H9 (cell line): ENCODE measurements at regions not wholly inside any gene's neighbourhood (a gene's known extent, or its start where the extent isn't known, plus 50 kb on each side); places are given as distances from the start of the nearest gene placed in this dataset.

Experiments
- DNase-seq: peaks from one replicate; pipeline ENCODE4 v3.0.0-alpha.2; 2017
- H2AFZ ChIP-seq: one replicate; pipeline ENCODE4 v1.6.1; 2013; ENCODE audit warnings: mild to moderate bottlenecking, low read length, control low read depth, moderate library complexity
- H2AK5ac ChIP-seq: 2 replicates; pipeline ENCODE4 v1.6.1; 2013; ENCODE audit warnings: low read length, control low read depth, mixed read lengths; ENCODE audit not compliant: insufficient read length
- H2BK120ac ChIP-seq: one replicate; pipeline ENCODE4 v1.6.1; 2013; ENCODE audit warnings: low read depth, mild to moderate bottlenecking, low read length, control low read depth, inconsistent platforms; ENCODE audit not compliant: poor library complexity, severe bottlenecking
- H2BK12ac ChIP-seq: 2 replicates; pipeline ENCODE4 v1.6.1; 2013; ENCODE audit warnings: low read length, control low read depth, mixed read lengths, low read depth; ENCODE audit not compliant: insufficient read length
- H2BK15ac ChIP-seq: 2 replicates; pipeline ENCODE4 v1.6.1; 2013; ENCODE audit warnings: low read depth, low read length, control low read depth
- H2BK20ac ChIP-seq: one replicate; pipeline ENCODE4 v1.6.1; 2013; ENCODE audit warnings: low read depth, mild to moderate bottlenecking, low read length, control low read depth, inconsistent platforms; ENCODE audit not compliant: poor library complexity, severe bottlenecking
- H2BK5ac ChIP-seq: 2 replicates; pipeline ENCODE4 v1.6.1; 2013; ENCODE audit warnings: low read length, control low read depth, mixed read lengths; ENCODE audit not compliant: insufficient read length
- H3K14ac ChIP-seq: 2 replicates; pipeline ENCODE4 v1.6.1; 2013; ENCODE audit warnings: low read length, control low read depth; ENCODE audit not compliant: insufficient read depth
- H3K18ac ChIP-seq: 2 replicates; pipeline ENCODE4 v1.6.1; 2013; ENCODE audit warnings: low read depth, mild to moderate bottlenecking, mixed read lengths, low read length, control low read depth; ENCODE audit not compliant: insufficient read length
- H3K23ac ChIP-seq: 2 replicates; pipeline ENCODE4 v1.6.1; 2013; ENCODE audit warnings: low read length, control low read depth, mixed read lengths, low read depth; ENCODE audit not compliant: insufficient read length
- H3K23me2 ChIP-seq: 2 replicates; pipeline ENCODE4 v1.6.1; 2013; ENCODE audit warnings: low read depth, mild to moderate bottlenecking, mixed read lengths, low read length, control low read depth; ENCODE audit not compliant: insufficient read length, poor library complexity, severe bottlenecking
- H3K27ac ChIP-seq: 2 replicates; pipeline ENCODE4 v1.5.1; 2013; ENCODE audit warnings: low read length, control low read depth, mixed read lengths, low read depth; ENCODE audit not compliant: insufficient read length
- H3K27me3 ChIP-seq: 2 replicates; pipeline ENCODE4 v1.6.1; 2013; ENCODE audit warnings: low read length, control low read depth, inconsistent platforms; ENCODE audit not compliant: insufficient read depth
- H3K4ac ChIP-seq: 2 replicates; pipeline ENCODE4 v1.6.1; 2013; ENCODE audit warnings: low read depth, mild to moderate bottlenecking, control low read depth, inconsistent platforms, low read length, moderate library complexity
- H3K4me1 ChIP-seq: 2 replicates; pipeline ENCODE4 v1.6.1; 2013; ENCODE audit warnings: low read length, control low read depth, inconsistent platforms; ENCODE audit not compliant: insufficient read depth
- H3K4me2 ChIP-seq: 2 replicates; pipeline ENCODE4 v1.6.1; 2013; ENCODE audit warnings: low read length, control low read depth, mixed read lengths; ENCODE audit not compliant: insufficient read length, insufficient read depth
- H3K56ac ChIP-seq: 2 replicates; pipeline ENCODE4 v1.6.1; 2013; ENCODE audit warnings: low read depth, mild to moderate bottlenecking, mixed read lengths, low read length, control low read depth; ENCODE audit not compliant: insufficient read length
- H3K79me1 ChIP-seq: 2 replicates; pipeline ENCODE4 v1.6.1; 2013; ENCODE audit warnings: low read depth, mild to moderate bottlenecking, moderate library complexity, low read length, control low read depth, inconsistent platforms; ENCODE audit not compliant: insufficient read depth, poor library complexity, severe bottlenecking
- H3K79me2 ChIP-seq: 2 replicates; pipeline ENCODE4 v1.6.1; 2013; ENCODE audit warnings: low read length, control low read depth, inconsistent platforms; ENCODE audit not compliant: insufficient read depth
- H3K9ac ChIP-seq: 2 replicates; pipeline ENCODE4 v1.6.1; 2013; ENCODE audit warnings: low read length, control low read depth, mixed read lengths; ENCODE audit not compliant: insufficient read length; ENCODE audit errors: extremely low read depth
- H3K9me3 ChIP-seq: one replicate; pipeline ENCODE4 v1.6.1; 2013; ENCODE audit warnings: low read depth, low read length, inconsistent platforms; ENCODE audit not compliant: control insufficient read depth
- H3T11ph ChIP-seq: one replicate; pipeline ENCODE4 v1.6.1; 2013; ENCODE audit warnings: mild to moderate bottlenecking, low read length, control low read depth, inconsistent platforms
- H4K20me1 ChIP-seq: one replicate; pipeline ENCODE4 v1.6.1; 2013; ENCODE audit not compliant: control insufficient read depth, insufficient read length, insufficient read depth
- H4K5ac ChIP-seq: 2 replicates; pipeline ENCODE4 v1.6.1; 2013; ENCODE audit warnings: low read depth, mild to moderate bottlenecking, mixed read lengths, low read length, control low read depth; ENCODE audit not compliant: insufficient read length
- H4K8ac ChIP-seq: replicated peaks from 2 replicates; pipeline ENCODE4 v1.6.1; 2013; ENCODE audit warnings: low read length, control low read depth, mixed read lengths, low read depth; ENCODE audit not compliant: insufficient read length
- H4K91ac ChIP-seq: 2 replicates; pipeline ENCODE4 v1.6.1; 2013; ENCODE audit warnings: low read depth, mild to moderate bottlenecking, moderate library complexity, mixed read lengths, low read length, control low read depth; ENCODE audit not compliant: insufficient read length
- H3K27ac Mint-ChIP-seq, 3 experiments: 2 replicates in 2 of 3; 3 replicates in 1 of 3; pipeline ENCODE4 v1.8.0; 2020 to 2021; ENCODE audit warnings: mixed read lengths in 3 of 3, mild to moderate bottlenecking in 1 of 3, moderate library complexity in 1 of 3
- H3K27me3 Mint-ChIP-seq: 2 replicates; pipeline ENCODE4 v1.8.0; 2021; ENCODE audit warnings: low read depth, mild to moderate bottlenecking, moderate library complexity, mixed read lengths
- H3K36me3 Mint-ChIP-seq, 3 experiments: 2 replicates in 2 of 3; 3 replicates in 1 of 3; pipeline ENCODE4 v1.8.0; 2020 to 2021; ENCODE audit warnings: low read depth in 3 of 3, mixed read lengths in 3 of 3; ENCODE audit not compliant: insufficient read depth in 1 of 3
- H3K4me1 Mint-ChIP-seq, 2 experiments: 2 replicates each; pipeline ENCODE4 v1.8.0; 2020; ENCODE audit warnings: mixed read lengths in 2 of 2
- H3K4me3 Mint-ChIP-seq, 2 experiments: 2 replicates in 1 of 2; 3 replicates in 1 of 2; pipeline ENCODE4 v1.8.0; 2020 to 2021; ENCODE audit warnings: mild to moderate bottlenecking in 2 of 2, mixed read lengths in 2 of 2, moderate library complexity in 1 of 2
- H3K9me3 Mint-ChIP-seq, 2 experiments: 2 replicates in 1 of 2; 3 replicates in 1 of 2; pipeline ENCODE4 v1.8.0; 2020; ENCODE audit warnings: mild to moderate bottlenecking in 2 of 2, mixed read lengths in 2 of 2, moderate library complexity in 1 of 2
- WGBS: extraction: QIAGEN DNeasy Blood & Tissue Kit; methylation state at CpG from one replicate; pipeline ENCODE4 v1.1.7; 2013; ENCODE audit warnings: missing lambda C conversion rate, low lambda C conversion rate, mixed read lengths; ENCODE audit not compliant: insufficient read length; ENCODE audit errors: extremely low coverage; 5-methylcytosine and 5-hydroxymethylcytosine counted together
- TF ChIP-seq, protein P1 (sequence below): fragments of 200-600 bp; sonication (generic); conservative IDR thresholded peaks from 3 replicates; pipeline ENCODE4 v1.8.0; 2021; ENCODE audit warnings: antibody characterized with exemption, mild to moderate bottlenecking

DNA sequence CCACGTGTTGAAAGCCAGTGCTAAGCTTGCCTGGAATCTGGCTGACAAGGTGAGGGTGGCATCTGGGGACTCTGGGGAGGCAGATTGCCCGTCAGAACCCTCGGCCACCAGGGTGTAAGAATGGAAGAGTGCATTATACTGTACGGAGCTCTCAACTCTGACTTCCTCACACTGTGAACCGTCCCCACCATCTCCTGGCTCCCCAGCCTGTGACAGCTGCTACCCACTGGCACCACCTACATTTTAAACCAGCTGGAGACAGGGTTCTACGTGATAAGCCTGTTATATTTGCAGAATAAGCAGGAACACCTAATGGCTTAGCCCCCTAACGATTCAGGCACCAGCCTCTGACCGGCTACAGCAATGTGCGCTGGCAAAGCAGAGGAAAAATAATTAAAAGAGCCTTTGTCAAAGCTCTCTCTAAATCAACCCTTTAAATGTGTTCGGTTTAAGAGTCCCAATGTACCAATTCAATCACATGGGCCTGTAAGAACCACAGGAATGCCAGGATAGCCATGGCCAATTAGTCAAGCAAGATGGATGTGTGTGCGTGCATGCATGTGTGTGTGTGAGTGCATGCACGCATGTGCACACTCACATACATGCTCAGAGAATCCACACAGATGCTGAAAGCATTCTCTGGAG lies 89.1 kb upstream of the TAB2 start:
- H3K27ac ChIP-seq: no peak overlapping the region
- no peaks in the 10 kb centered on the region for H3K79me1 ChIP-seq
- no peak overlapping the region for H2BK120ac ChIP-seq
- no peaks in the 10 kb centered on the region for H3K9me3 ChIP-seq
- WGBS: no CpG with 5 or more reads among the region's 12 CpGs
- H3T11ph ChIP-seq: no peak overlapping the region
- H3K4ac ChIP-seq: no peak overlapping the region
- no peak overlapping the region for H2BK20ac ChIP-seq
- H3K18ac ChIP-seq: no peak overlapping the region
- H3K9ac ChIP-seq: no peak overlapping the region
- H2BK12ac ChIP-seq: no peak overlapping the region
- no peak for DNase-seq
- peaks cover 36 to 39% of the 10 kb centered on the region in 2 experiments for H3K4me1 Mint-ChIP-seq
- H2BK15ac ChIP-seq: no peak overlapping the region
- no peaks in the 10 kb centered on the region for H3K27me3 Mint-ChIP-seq
- H2AFZ ChIP-seq: no peak overlapping the region
- H3K79me2 ChIP-seq: no peaks in the 10 kb centered on the region; the same call in 1 of the 2 replicates
- H3K27me3 ChIP-seq: no peaks in the 10 kb centered on the region
- H3K4me2 ChIP-seq: no peak overlapping the region
- no peak overlapping the region for H3K27ac Mint-ChIP-seq
- H4K91ac ChIP-seq: no peak overlapping the region
- TF ChIP-seq, protein P1, sequence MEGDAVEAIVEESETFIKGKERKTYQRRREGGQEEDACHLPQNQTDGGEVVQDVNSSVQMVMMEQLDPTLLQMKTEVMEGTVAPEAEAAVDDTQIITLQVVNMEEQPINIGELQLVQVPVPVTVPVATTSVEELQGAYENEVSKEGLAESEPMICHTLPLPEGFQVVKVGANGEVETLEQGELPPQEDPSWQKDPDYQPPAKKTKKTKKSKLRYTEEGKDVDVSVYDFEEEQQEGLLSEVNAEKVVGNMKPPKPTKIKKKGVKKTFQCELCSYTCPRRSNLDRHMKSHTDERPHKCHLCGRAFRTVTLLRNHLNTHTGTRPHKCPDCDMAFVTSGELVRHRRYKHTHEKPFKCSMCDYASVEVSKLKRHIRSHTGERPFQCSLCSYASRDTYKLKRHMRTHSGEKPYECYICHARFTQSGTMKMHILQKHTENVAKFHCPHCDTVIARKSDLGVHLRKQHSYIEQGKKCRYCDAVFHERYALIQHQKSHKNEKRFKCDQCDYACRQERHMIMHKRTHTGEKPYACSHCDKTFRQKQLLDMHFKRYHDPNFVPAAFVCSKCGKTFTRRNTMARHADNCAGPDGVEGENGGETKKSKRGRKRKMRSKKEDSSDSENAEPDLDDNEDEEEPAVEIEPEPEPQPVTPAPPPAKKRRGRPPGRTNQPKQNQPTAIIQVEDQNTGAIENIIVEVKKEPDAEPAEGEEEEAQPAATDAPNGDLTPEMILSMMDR: no peak
- no peak overlapping the region for H3K14ac ChIP-seq
- no peak overlapping the region for H3K56ac ChIP-seq
- H3K36me3 Mint-ChIP-seq: no peaks in the 10 kb centered on the region; a peak in 1 of 7 replicates
- H4K8ac ChIP-seq: no peak overlapping the region
- H3K23ac ChIP-seq: no peak overlapping the region
- H3K4me1 ChIP-seq: no peaks in the 10 kb centered on the region
- no peaks in the 10 kb centered on the region for H4K20me1 ChIP-seq
- H3K23me2 ChIP-seq: no peaks in the 10 kb centered on the region
- no peak overlapping the region for H3K4me3 Mint-ChIP-seq
- no peaks in the 10 kb centered on the region for H3K9me3 Mint-ChIP-seq
- no peak overlapping the region for H2BK5ac ChIP-seq
- no peak overlapping the region for H4K5ac ChIP-seq
- H2AK5ac ChIP-seq: no peak overlapping the region
